ENCODE measurements at regions not wholly inside any gene's neighbourhood (a gene's known extent, or its start where the extent isn't known, plus 50 kb on each side); places are given as distances from the start of the nearest gene placed in this dataset.

DNA sequence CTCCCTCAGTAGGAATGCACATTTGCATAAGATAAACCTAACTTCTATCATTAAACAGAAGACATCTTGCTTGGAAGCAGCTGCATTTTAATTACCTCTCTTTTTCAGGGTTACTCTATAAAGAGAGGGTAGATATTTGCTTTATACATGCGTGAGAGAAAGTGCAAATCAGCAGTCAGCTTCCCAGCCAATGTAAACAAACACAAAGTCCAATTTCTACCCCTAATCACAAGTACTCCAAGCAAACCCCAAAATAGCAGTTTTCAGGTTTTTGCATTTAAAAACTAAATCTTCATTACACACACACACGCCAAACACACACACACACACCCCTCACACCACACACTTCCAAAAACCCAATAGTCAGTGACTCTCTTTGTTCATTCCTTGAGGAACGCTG is 303.9 kb upstream of the ALCAM start:
- TF ChIP-seq CTCF (IDR thresholded peaks at IDR 0.05) = no peak
- no peak for TF ChIP-seq POLR2A (IDR thresholded peaks at IDR 0.05)
